BJ (cell line): ENCODE measurements at regions not wholly inside any gene's neighbourhood (a gene's known extent, or its start where the extent isn't known, plus 50 kb on each side); places are given as distances from the start of the nearest gene placed in this dataset.

Experiments used
- CTCF ChIA-PET: fragments of 350-600 bp; formaldehyde crosslinking; extraction: SDS; loops from one replicate; lab custom pipeline; 2021; ENCODE audit warnings: antibody characterized with exemption, inconsistent platforms; lab: Yijun Ruan, JAX
- POLR2A ChIA-PET: fragments of 300-600 bp; sonication (Branson Sonifier 250); formaldehyde crosslinking; extraction: SDS; loops from one replicate; lab custom pipeline; 2021; ENCODE audit warnings: antibody characterized with exemption; lab: Charles Lee
- DNase-seq: peaks from one replicate; pipeline ENCODE4 v3.0.0-alpha.2; 2011; ENCODE audit warnings: low read depth
- H3K27me3 ChIP-seq: 2 replicates; pipeline ENCODE4 v1.6.0; 2011; ENCODE audit warnings: low read length; ENCODE audit not compliant: control insufficient read depth, insufficient read depth
- H3K36me3 ChIP-seq: 2 replicates; pipeline ENCODE4 v1.5.1; 2011; ENCODE audit warnings: low read length; ENCODE audit not compliant: control insufficient read depth, insufficient read depth
- H3K4me3 ChIP-seq: 2 replicates; pipeline ENCODE4 v1.5.1; 2011; ENCODE audit warnings: low read depth, mild to moderate bottlenecking, control low read depth, low read length
- TF ChIP-seq, protein P1 (sequence below): IDR thresholded peaks from 2 replicates; pipeline ENCODE4 v1.5.1; 2011; ENCODE audit warnings: low read depth, mild to moderate bottlenecking, control low read depth, inconsistent platforms, low read length, moderate library complexity; ENCODE audit not compliant: insufficient read depth

GRCh38 chr10:28113202-28113601 is 114.3 kb upstream of the ODAD2 start:
- no peak for DNase-seq
- Histone ChIP-seq H3K36me3 (no peaks in the 10 kb centered on the region), H3K4me3 (no peak overlapping the region), H3K27me3 (no peaks in the 10 kb centered on the region)
- ChIA-PET CTCF (no interaction called here), POLR2A (no interaction called here)
- TF ChIP-seq, protein P1, sequence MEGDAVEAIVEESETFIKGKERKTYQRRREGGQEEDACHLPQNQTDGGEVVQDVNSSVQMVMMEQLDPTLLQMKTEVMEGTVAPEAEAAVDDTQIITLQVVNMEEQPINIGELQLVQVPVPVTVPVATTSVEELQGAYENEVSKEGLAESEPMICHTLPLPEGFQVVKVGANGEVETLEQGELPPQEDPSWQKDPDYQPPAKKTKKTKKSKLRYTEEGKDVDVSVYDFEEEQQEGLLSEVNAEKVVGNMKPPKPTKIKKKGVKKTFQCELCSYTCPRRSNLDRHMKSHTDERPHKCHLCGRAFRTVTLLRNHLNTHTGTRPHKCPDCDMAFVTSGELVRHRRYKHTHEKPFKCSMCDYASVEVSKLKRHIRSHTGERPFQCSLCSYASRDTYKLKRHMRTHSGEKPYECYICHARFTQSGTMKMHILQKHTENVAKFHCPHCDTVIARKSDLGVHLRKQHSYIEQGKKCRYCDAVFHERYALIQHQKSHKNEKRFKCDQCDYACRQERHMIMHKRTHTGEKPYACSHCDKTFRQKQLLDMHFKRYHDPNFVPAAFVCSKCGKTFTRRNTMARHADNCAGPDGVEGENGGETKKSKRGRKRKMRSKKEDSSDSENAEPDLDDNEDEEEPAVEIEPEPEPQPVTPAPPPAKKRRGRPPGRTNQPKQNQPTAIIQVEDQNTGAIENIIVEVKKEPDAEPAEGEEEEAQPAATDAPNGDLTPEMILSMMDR = no peak

GRCh38 chr10:28111712-28112111 is 112.8 kb upstream of the ODAD2 start:
- no peak overlapping the region for H3K4me3 ChIP-seq
- H3K27me3 ChIP-seq = no peaks in the 10 kb centered on the region
- H3K36me3 ChIP-seq = no peaks in the 10 kb centered on the region
- TF ChIP-seq, protein P1 = no peak
- CTCF ChIA-PET = no interaction called here
- DNase-seq = no peak
- POLR2A ChIA-PET = no interaction called here

GRCh38 chr10:28105561-28105960 is 106.7 kb upstream of the ODAD2 start:
- ChIA-PET CTCF (no interaction called here), POLR2A (no interaction called here)
- no peaks in the 10 kb centered on the region for H3K36me3 ChIP-seq
- TF ChIP-seq, protein P1 = no peak
- no peak for DNase-seq
- no peaks in the 10 kb centered on the region for H3K27me3 ChIP-seq
- H3K4me3 ChIP-seq = no peak overlapping the region

- ChIA-PET CTCF (no interaction called here), POLR2A (no interaction called here)
- Histone ChIP-seq H3K36me3 (no peaks in the 10 kb centered on the region), H3K27me3 (no peaks in the 10 kb centered on the region), H3K4me3 (no peak overlapping the region)
- no peak for DNase-seq
- TF ChIP-seq, protein P1 = no peak
Observed at GRCh38 chr10:28097633-28098032, 98.8 kb upstream of the ODAD2 start.

DNA sequence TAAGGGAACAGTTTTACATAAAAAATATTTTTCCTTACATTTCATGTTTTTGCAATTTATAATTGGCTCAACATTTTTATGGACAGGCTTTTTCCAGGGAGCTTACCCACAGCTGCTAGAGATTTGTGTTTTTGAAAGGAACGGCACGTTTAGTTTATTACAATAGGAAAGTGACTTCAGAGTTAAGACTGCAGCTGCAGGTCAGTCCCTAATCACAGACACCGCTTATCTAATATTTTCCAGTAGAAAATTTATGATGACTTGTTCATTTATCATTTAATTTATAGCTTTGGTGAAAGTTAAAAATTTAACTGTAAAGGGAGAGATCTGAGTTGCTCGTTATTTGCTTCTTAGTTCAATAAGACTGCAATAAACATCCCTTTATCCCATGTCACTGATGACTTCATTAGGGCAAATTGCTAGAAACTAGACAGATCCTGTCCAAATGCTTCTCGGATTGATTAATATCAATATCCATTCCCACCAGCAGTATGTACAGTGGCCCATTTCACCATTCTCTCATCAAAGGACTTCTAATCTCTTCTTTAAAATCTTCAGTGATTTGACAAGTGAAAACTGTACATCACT is 97.0 kb upstream of the ODAD2 start:
- no peak for DNase-seq
- Histone ChIP-seq H3K36me3 (no peaks in the 10 kb centered on the region), H3K4me3 (peak overlapping the region; percentile 10; the same call in 1 of the 2 replicates), H3K27me3 (no peaks in the 10 kb centered on the region)
- TF ChIP-seq, protein P1 = no peak
- ChIA-PET CTCF (interaction anchor here (0.8 to 1.1 kb wide), 2 partner anchors 42 to 373 kb away, joined by 3 read pairs; no protein-coding TSS in a partner anchor), POLR2A (interaction anchor here (0.6 kb wide), 1 partner anchor 147 kb away, joined by 11 read pairs; no protein-coding TSS in a partner anchor)
